ENCODE measurements at regions not wholly inside any gene's neighbourhood (a gene's known extent, or its start where the extent isn't known, plus 50 kb on each side); places are given as distances from the start of the nearest gene placed in this dataset.

DNA sequence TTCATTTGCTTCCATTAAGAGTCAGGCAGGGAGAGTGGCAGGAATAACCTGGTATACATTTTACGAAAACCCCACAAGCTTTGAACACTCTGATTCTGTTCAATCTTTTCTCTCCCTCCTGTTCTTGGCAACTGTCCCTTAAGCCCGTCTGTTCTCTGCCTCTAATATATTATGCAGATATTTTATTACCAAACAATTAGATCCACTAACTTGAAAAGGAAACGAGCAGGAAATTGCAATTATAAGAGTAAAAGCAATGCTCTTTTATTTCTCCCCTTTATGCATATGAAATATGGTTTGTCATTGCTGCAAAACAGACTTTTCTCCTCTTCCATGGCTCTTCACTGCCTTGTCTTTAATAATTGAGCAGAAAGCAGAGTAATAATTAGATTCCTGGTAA is 149.1 kb upstream of the CELF4 start:
- Histone ChIP-seq H3K4me3 (ENCODE audit: low read depth, low read length) (no peak overlapping the region), H3K27me3 (ENCODE audit: control insufficient read depth, insufficient read depth, low read length) (no peaks in the 10 kb centered on the region), H3K36me3 (ENCODE audit: control insufficient read depth, insufficient read depth, low read length) (no peaks in the 10 kb centered on the region)
- no peak for DNase-seq (ENCODE audit: low read depth)
- no peak for FAIRE-seq
- no peak for TF ChIP-seq CTCF (IDR thresholded peaks at IDR 0.05; ENCODE audit: insufficient read depth, low read length, severe bottlenecking)

DNA sequence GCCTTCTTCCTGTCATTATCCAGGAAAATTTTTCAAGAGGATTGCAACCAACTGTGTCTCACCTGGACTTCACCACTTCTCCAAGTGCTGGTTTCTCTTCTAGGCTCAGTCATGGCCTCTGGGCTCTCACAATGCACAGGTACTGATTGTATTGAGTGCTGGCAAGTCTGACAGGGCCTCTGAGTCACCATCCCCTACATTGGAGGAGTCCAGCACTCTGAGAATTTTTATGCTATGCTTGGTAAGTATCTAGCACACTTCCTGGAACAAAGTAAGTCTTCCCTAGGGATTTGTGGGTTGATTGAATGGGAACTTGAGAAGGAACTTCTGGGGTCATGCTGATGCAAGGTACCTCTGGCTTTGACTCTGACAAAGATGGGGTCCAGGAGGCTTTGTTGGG is 147.2 kb upstream of the CELF4 start:
- no peak for FAIRE-seq
- H3K4me3 ChIP-seq (ENCODE audit: low read depth, low read length): no peak overlapping the region
- H3K27me3 ChIP-seq (ENCODE audit: control insufficient read depth, insufficient read depth, low read length): no peaks in the 10 kb centered on the region
- TF ChIP-seq CTCF (IDR thresholded peaks at IDR 0.05; ENCODE audit: insufficient read depth, low read length, severe bottlenecking): no peak
- H3K36me3 ChIP-seq (ENCODE audit: control insufficient read depth, insufficient read depth, low read length): no peaks in the 10 kb centered on the region
- DNase-seq (ENCODE audit: low read depth): peak; percentile 75

DNA sequence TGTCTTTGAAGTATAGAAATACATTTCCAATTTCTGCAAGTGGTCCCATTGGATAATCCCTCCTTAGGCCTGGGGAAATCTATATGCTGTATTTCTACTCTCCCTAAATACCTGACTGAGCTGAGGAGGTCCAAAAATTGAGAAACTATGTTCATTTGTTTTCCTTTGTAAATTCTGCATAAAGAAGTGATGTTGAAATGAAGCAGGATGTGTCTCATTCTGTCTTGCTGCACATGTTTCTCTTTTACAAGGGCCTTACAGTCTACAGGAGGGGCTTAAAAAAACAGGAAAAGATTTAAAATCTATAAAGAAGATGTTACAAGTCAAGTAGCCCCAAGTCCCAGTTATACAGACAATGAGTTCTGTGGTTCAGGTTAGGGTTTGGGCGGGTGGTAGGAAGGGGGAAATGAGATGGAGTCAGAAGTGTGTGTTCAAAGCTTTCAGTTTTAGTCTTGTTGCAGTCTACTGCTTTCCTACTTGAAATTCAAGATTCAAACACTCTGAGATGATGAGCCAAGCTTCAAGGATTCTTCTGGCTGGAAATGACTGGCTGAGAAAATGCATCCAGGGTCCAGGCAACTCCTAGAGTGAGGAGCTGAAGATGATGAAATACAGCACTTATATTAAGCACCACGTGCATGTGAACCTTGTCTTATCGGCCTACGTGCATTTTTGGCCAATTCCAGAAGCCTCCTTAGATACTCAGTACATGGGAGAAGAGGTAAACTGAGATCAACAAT is 146.3 kb upstream of the CELF4 start:
- Histone ChIP-seq H3K4me3 (ENCODE audit: low read depth, low read length) (no peak overlapping the region), H3K36me3 (ENCODE audit: control insufficient read depth, insufficient read depth, low read length) (no peaks in the 10 kb centered on the region), H3K27me3 (ENCODE audit: control insufficient read depth, insufficient read depth, low read length) (peaks cover under 1% of the 10 kb centered on the region)
- no peak for TF ChIP-seq CTCF (IDR thresholded peaks at IDR 0.05; ENCODE audit: insufficient read depth, low read length, severe bottlenecking)
- no peak for FAIRE-seq
- DNase-seq (ENCODE audit: low read depth): no peak

- Histone ChIP-seq H3K4me3 (ENCODE audit: low read depth, low read length) (no peak overlapping the region), H3K36me3 (ENCODE audit: control insufficient read depth, insufficient read depth, low read length) (no peaks in the 10 kb centered on the region), H3K27me3 (ENCODE audit: control insufficient read depth, insufficient read depth, low read length) (peaks cover 2% of the 10 kb centered on the region)
- DNase-seq (ENCODE audit: low read depth) (peak; percentile 82), FAIRE-seq (no peak)
- TF ChIP-seq CTCF (IDR thresholded peaks at IDR 0.05; ENCODE audit: insufficient read depth, low read length, severe bottlenecking): no peak
These were observed 145.1 kb upstream of the CELF4 start for GRCh38 chr18:37710726-37711125.

GRCh38 chr18:37709740-37710139 is 144.1 kb upstream of the CELF4 start:
- DNase-seq (ENCODE audit: low read depth): no peak
- Histone ChIP-seq H3K27me3 (ENCODE audit: control insufficient read depth, insufficient read depth, low read length) (peaks cover 2% of the 10 kb centered on the region), H3K4me3 (ENCODE audit: low read depth, low read length) (no peak overlapping the region), H3K36me3 (ENCODE audit: control insufficient read depth, insufficient read depth, low read length) (no peaks in the 10 kb centered on the region)
- no peak for TF ChIP-seq CTCF (IDR thresholded peaks at IDR 0.05; ENCODE audit: insufficient read depth, low read length, severe bottlenecking)
- FAIRE-seq: no peak

DNA sequence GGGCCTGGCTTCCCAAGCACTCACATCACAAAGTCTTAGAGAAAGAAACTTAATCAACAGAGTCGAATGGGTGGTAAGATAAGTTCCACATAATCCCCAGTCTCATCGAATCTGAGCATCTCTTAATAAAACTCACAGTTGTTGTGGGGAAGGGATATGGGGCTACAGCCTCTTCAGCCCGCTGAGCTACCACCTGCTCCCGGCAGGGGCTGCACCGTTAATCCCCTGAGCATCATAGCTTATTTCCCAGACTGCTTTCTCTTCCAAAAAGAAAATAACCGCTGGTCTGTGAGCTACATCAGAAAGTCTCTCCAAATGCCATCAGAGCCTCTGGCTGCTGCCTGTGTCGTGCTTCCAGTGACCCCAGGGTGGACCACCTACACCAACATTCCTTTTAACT is 139.4 kb upstream of the CELF4 start:
- no peak for TF ChIP-seq CTCF (IDR thresholded peaks at IDR 0.05; ENCODE audit: insufficient read depth, low read length, severe bottlenecking)
- H3K4me3 ChIP-seq (ENCODE audit: low read depth, low read length): no peak overlapping the region
- H3K36me3 ChIP-seq (ENCODE audit: control insufficient read depth, insufficient read depth, low read length): no peaks in the 10 kb centered on the region
- FAIRE-seq (no peak), DNase-seq (ENCODE audit: low read depth) (no peak)
- H3K27me3 ChIP-seq (ENCODE audit: control insufficient read depth, insufficient read depth, low read length): peaks cover 2% of the 10 kb centered on the region

Data from bronchial epithelial cell (primary cell).